Mesothelial cell of epicardium (in vitro differentiated cells): ENCODE measurements at regions not wholly inside any gene's neighbourhood (a gene's known extent, or its start where the extent isn't known, plus 50 kb on each side); places are given as distances from the start of the nearest gene placed in this dataset.

ENCODE experiments used
- DNase-seq, 2 experiments: peaks; one replicate each; pipeline ENCODE4 v3.0.0; 2021; ENCODE audit warnings: low spot score in 2 of 2; ENCODE audit not compliant: unreplicated experiment in 2 of 2
- H3K27ac Mint-ChIP-seq: 2 replicates; pipeline ENCODE4 v1.8.0; 2021; ENCODE audit warnings: mixed read lengths
- H3K27me3 Mint-ChIP-seq: 2 replicates; pipeline ENCODE4 v1.8.0; 2021; ENCODE audit warnings: low read depth, mixed read lengths
- H3K36me3 Mint-ChIP-seq: 2 replicates; pipeline ENCODE4 v1.8.0; 2021; ENCODE audit warnings: mixed read lengths
- H3K4me1 Mint-ChIP-seq: 2 replicates; pipeline ENCODE4 v1.8.0; 2021; ENCODE audit warnings: mixed read lengths
- H3K4me3 Mint-ChIP-seq: 2 replicates; pipeline ENCODE4 v1.8.0; 2021; ENCODE audit warnings: mild to moderate bottlenecking, moderate library complexity, mixed read lengths
- H3K9me3 Mint-ChIP-seq: 2 replicates; pipeline ENCODE4 v1.8.0; 2021; ENCODE audit warnings: mixed read lengths
- CTCF ChIP-seq: fragments of 200-600 bp; sonication (generic); IDR thresholded peaks from one replicate; pipeline ENCODE4 v1.5.0; 2021; ENCODE audit warnings: antibody characterized with exemption; ENCODE audit not compliant: unreplicated experiment

GRCh38 chr2:194621945-194622344, 1035.1 kb upstream of the SLC39A10 start:
- Mint-ChIP-seq H3K27ac (no peak overlapping the region), H3K9me3 (peaks cover 12% of the 10 kb centered on the region), H3K27me3 (peaks cover 1% of the 10 kb centered on the region), H3K4me1 (peaks cover 14% of the 10 kb centered on the region), H3K4me3 (no peak overlapping the region), H3K36me3 (no peaks in the 10 kb centered on the region)
- no peak for TF ChIP-seq CTCF
- DNase-seq, result no peak

GRCh38 chr2:194619366-194619765, 1037.7 kb upstream of the SLC39A10 start:
- Mint-ChIP-seq H3K27me3 (peaks cover 1% of the 10 kb centered on the region), H3K4me1 (peaks cover 10% of the 10 kb centered on the region), H3K27ac (peak overlapping the region; percentile 65), H3K36me3 (no peaks in the 10 kb centered on the region), H3K9me3 (peaks cover 15% of the 10 kb centered on the region), H3K4me3 (no peak overlapping the region)
- no peak for TF ChIP-seq CTCF
- no peak for DNase-seq

- Mint-ChIP-seq H3K27ac (no peak overlapping the region), H3K27me3 (peaks cover 1% of the 10 kb centered on the region), H3K4me1 (peaks cover 10% of the 10 kb centered on the region), H3K36me3 (peaks cover under 1% of the 10 kb centered on the region), H3K4me3 (no peak overlapping the region), H3K9me3 (peaks cover 18% of the 10 kb centered on the region)
- TF ChIP-seq CTCF, result no peak
- no peak for DNase-seq
These were observed 1038.6 kb upstream of the SLC39A10 start for GRCh38 chr2:194618432-194618831.

- peaks cover 10% of the 10 kb centered on the region for H3K4me1 Mint-ChIP-seq
- H3K27ac Mint-ChIP-seq, result no peak overlapping the region
- H3K36me3 Mint-ChIP-seq, result peaks cover 2% of the 10 kb centered on the region
- no peak for TF ChIP-seq CTCF
- peaks cover 39% of the 10 kb centered on the region for H3K9me3 Mint-ChIP-seq
- DNase-seq, result no peak
- H3K27me3 Mint-ChIP-seq, result no peaks in the 10 kb centered on the region
- no peak overlapping the region for H3K4me3 Mint-ChIP-seq
These were observed 1040.7 kb upstream of the SLC39A10 start for GRCh38 chr2:194616334-194616733.

- no peaks in the 10 kb centered on the region for H3K27me3 Mint-ChIP-seq
- H3K4me1 Mint-ChIP-seq, result no peaks in the 10 kb centered on the region
- no peak overlapping the region for H3K27ac Mint-ChIP-seq
- peaks cover 5% of the 10 kb centered on the region for H3K36me3 Mint-ChIP-seq
- TF ChIP-seq CTCF, result no peak
- DNase-seq, result no peak
- no peak overlapping the region for H3K4me3 Mint-ChIP-seq
- peaks cover 61% of the 10 kb centered on the region for H3K9me3 Mint-ChIP-seq
These were observed 1046.7 kb upstream of the SLC39A10 start for GRCh38 chr2:194610297-194610696.

- Mint-ChIP-seq H3K36me3 (peaks cover 5% of the 10 kb centered on the region), H3K9me3 (peaks cover 42% of the 10 kb centered on the region), H3K4me1 (no peaks in the 10 kb centered on the region), H3K4me3 (no peak overlapping the region), H3K27ac (no peak overlapping the region), H3K27me3 (no peaks in the 10 kb centered on the region)
- DNase-seq, result no peak
- no peak for TF ChIP-seq CTCF
These were observed 1053.6 kb upstream of the SLC39A10 start for GRCh38 chr2:194603429-194603828.
